HG03064 (cell line): ENCODE measurements at regions not wholly inside any gene's neighbourhood (a gene's known extent, or its start where the extent isn't known, plus 50 kb on each side); places are given as distances from the start of the nearest gene placed in this dataset.
"Not testable (repeated sequence)": the region's sequence is repeated elsewhere in the genome, so short reads cannot be mapped to it uniquely, and the experiment has no call there.

Experiments used
- ATAC-seq: cut with Tn5 transposase; IDR thresholded peaks from one replicate; pipeline ENCODE4 v1.9.1; 2021; ENCODE audit warnings: low read depth; ENCODE audit not compliant: unreplicated experiment

GRCh38 chrX:84856791-84857190, 146.9 kb upstream of the APOOL start:
- ATAC-seq: not testable (repeated sequence)

- not testable (repeated sequence) for ATAC-seq
Measured at GRCh38 chrX:84858771-84859170, 144.9 kb upstream of the APOOL start.

GRCh38 chrX:84865113-84865512, 138.6 kb upstream of the APOOL start:
- ATAC-seq: no peak

GRCh38 chrX:84870281-84870680, 133.4 kb upstream of the APOOL start:
- not testable (repeated sequence) for ATAC-seq

- not testable (repeated sequence) for ATAC-seq
Measured at GRCh38 chrX:84872160-84872771, 131.4 kb upstream of the APOOL start.

- ATAC-seq: no peak
Measured at GRCh38 chrX:84873176-84873575, 130.5 kb upstream of the APOOL start.

GRCh38 chrX:84876876-84877275, 126.8 kb upstream of the APOOL start:
- ATAC-seq: no peak

- ATAC-seq: no peak
Measured at GRCh38 chrX:84893897-84894296, 109.8 kb upstream of the APOOL start.

GRCh38 chrX:84907324-84907968, 96.2 kb upstream of the APOOL start:
- no peak for ATAC-seq

GRCh38 chrX:84909151-84909550, 94.5 kb upstream of the APOOL start:
- no peak for ATAC-seq

- no peak for ATAC-seq
Measured at GRCh38 chrX:84924624-84925023, 79.1 kb upstream of the APOOL start.

- ATAC-seq: no peak
Measured at GRCh38 chrX:84932814-84933213, 70.9 kb upstream of the APOOL start.

GRCh38 chrX:84933956-84934556, 69.6 kb upstream of the APOOL start:
- no peak for ATAC-seq
